GM21390 (cell line): ENCODE measurements at regions not wholly inside any gene's neighbourhood (a gene's known extent, or its start where the extent isn't known, plus 50 kb on each side); places are given as distances from the start of the nearest gene placed in this dataset.
"Not testable (repeated sequence)": the region's sequence is repeated elsewhere in the genome, so short reads cannot be mapped to it uniquely, and the experiment has no call there.

ENCODE experiments used
- ATAC-seq: cut with Tn5 transposase; IDR thresholded peaks from one replicate; pipeline ENCODE4 v1.9.1; 2021; ENCODE audit not compliant: unreplicated experiment

- ATAC-seq = no peak
Observed at GRCh38 chr11:80331694-80332093, 890.9 kb upstream of the TENM4 start.

GRCh38 chr11:80330264-80330663 is 889.4 kb upstream of the TENM4 start:
- no peak for ATAC-seq

- ATAC-seq = no peak
Observed at GRCh38 chr11:80328774-80329173, 887.9 kb upstream of the TENM4 start.

- ATAC-seq = no peak
Observed at GRCh38 chr11:80327956-80328614, 887.3 kb upstream of the TENM4 start.

- no peak for ATAC-seq
Observed at GRCh38 chr11:80321786-80322185, 881.0 kb upstream of the TENM4 start.

- no peak for ATAC-seq
Observed at GRCh38 chr11:80320765-80321164, 879.9 kb upstream of the TENM4 start.

- no peak for ATAC-seq
Observed at GRCh38 chr11:80320226-80320625, 879.4 kb upstream of the TENM4 start.

GRCh38 chr11:80317612-80318011 is 876.8 kb upstream of the TENM4 start:
- ATAC-seq = no peak

- ATAC-seq = no peak
Observed at GRCh38 chr11:80315200-80315599, 874.4 kb upstream of the TENM4 start.

- ATAC-seq = no peak
Observed at GRCh38 chr11:80309301-80309700, 868.5 kb upstream of the TENM4 start.

GRCh38 chr11:80307676-80308075 is 866.8 kb upstream of the TENM4 start:
- ATAC-seq = no peak

- ATAC-seq = no peak
Observed at GRCh38 chr11:80297858-80298632, 857.2 kb upstream of the TENM4 start.

GRCh38 chr11:80293293-80293692 is 852.5 kb upstream of the TENM4 start:
- no peak for ATAC-seq

- no peak for ATAC-seq
Observed at GRCh38 chr11:80284946-80285785, 844.3 kb upstream of the TENM4 start.

- no peak for ATAC-seq
Observed at GRCh38 chr11:80282643-80283042, 841.8 kb upstream of the TENM4 start.

- no peak for ATAC-seq
Observed at GRCh38 chr11:80281194-80281593, 840.4 kb upstream of the TENM4 start.

- no peak for ATAC-seq
Observed at GRCh38 chr11:80280737-80281136, 839.9 kb upstream of the TENM4 start.

- ATAC-seq = no peak
Observed at GRCh38 chr11:80261776-80262175, 820.9 kb upstream of the TENM4 start.

GRCh38 chr11:80257319-80258015 is 816.6 kb upstream of the TENM4 start:
- not testable (repeated sequence) for ATAC-seq

- ATAC-seq = no peak
Observed at GRCh38 chr11:80255021-80255420, 814.2 kb upstream of the TENM4 start.

GRCh38 chr11:80241766-80242165 is 800.9 kb upstream of the TENM4 start:
- ATAC-seq = no peak
